H1 (cell line): ENCODE measurements at regions not wholly inside any gene's neighbourhood (a gene's known extent, or its start where the extent isn't known, plus 50 kb on each side); places are given as distances from the start of the nearest gene placed in this dataset.

Experiments
- CTCF ChIA-PET: fragments of 300-600 bp; sonication (Branson Sonifier 250); formaldehyde crosslinking; loops from one replicate; lab custom pipeline; 2021; ENCODE audit not compliant: partially characterized antibody; lab: Charles Lee
- POLR2A ChIA-PET: fragments of 300-600 bp; sonication (Branson Sonifier 250); formaldehyde crosslinking; loops from one replicate; lab custom pipeline; 2021; ENCODE audit warnings: inconsistent platforms; ENCODE audit not compliant: partially characterized antibody; lab: Charles Lee
- DNase-seq, 2 experiments: peaks; one replicate each; pipeline versions ENCODE4 v3.0.0 to v3.0.0-alpha.2; 2010 to 2022; ENCODE audit warnings: low spot score in 2 of 2, low read depth in 1 of 2, mixed read lengths in 1 of 2
- FAIRE-seq: peaks from 2 replicates; lab custom pipeline; 2011; peaks lifted over from hg19 to GRCh38; lab: Jason Lieb, UNC
- H2AFZ ChIP-seq: 2 replicates; pipeline ENCODE4 v1.8.1; 2012; ENCODE audit warnings: low read length, inconsistent platforms
- H2AK5ac ChIP-seq: 2 replicates; pipeline ENCODE4 v1.6.1; 2013; ENCODE audit warnings: low read depth, low read length
- H2BK120ac ChIP-seq: replicated peaks from 2 replicates; pipeline ENCODE3; 2013; ENCODE audit warnings: low read depth, low read length, inconsistent platforms
- H2BK12ac ChIP-seq: 2 replicates; pipeline ENCODE4 v1.6.1; 2013; ENCODE audit warnings: low read depth, low read length
- H2BK15ac ChIP-seq: 2 replicates; pipeline ENCODE4 v1.6.1; 2013; ENCODE audit warnings: low read length
- H2BK20ac ChIP-seq: 2 replicates; pipeline ENCODE4 v1.6.1; 2013; ENCODE audit warnings: low read length
- H2BK5ac ChIP-seq: 2 replicates; pipeline ENCODE4 v1.6.1; 2013; ENCODE audit warnings: low read depth, low read length
- H3K14ac ChIP-seq: 2 replicates; pipeline ENCODE4 v1.6.1; 2013; ENCODE audit warnings: inconsistent platforms; ENCODE audit not compliant: insufficient read length
- H3K18ac ChIP-seq: 2 replicates; pipeline ENCODE4 v1.6.1; 2013; ENCODE audit warnings: low read length; ENCODE audit errors: extremely low read depth
- H3K23ac ChIP-seq: 2 replicates; pipeline ENCODE4 v1.6.1; 2013; ENCODE audit warnings: inconsistent platforms; ENCODE audit not compliant: insufficient read length
- H3K23me2 ChIP-seq: 2 replicates; pipeline ENCODE4 v1.6.1; 2013; ENCODE audit warnings: low read depth, low read length
- H3K27ac ChIP-seq: 2 replicates; pipeline ENCODE4 v1.6.1; 2011; ENCODE audit warnings: low read depth, low read length, inconsistent platforms
- H3K27me3 ChIP-seq, 4 experiments: replicated peaks in 1 of 4; 1 replicate in 1 of 4; 2 replicates in 3 of 4; pipeline versions ENCODE4 v1.6.1 to v1.8.1; 2011 to 2013; ENCODE audit warnings: low read length in 3 of 4, mild to moderate bottlenecking in 3 of 4, inconsistent platforms in 2 of 4, mixed read lengths in 2 of 4, moderate library complexity in 1 of 4; ENCODE audit not compliant: control insufficient read depth in 3 of 4, insufficient read depth in 3 of 4; ENCODE audit errors: extremely low read depth in 1 of 4
- H3K36me3 ChIP-seq, 4 experiments: 2 replicates each; pipeline versions ENCODE4 v1.6.1 to v1.8.1; 2011 to 2013; ENCODE audit warnings: mild to moderate bottlenecking in 4 of 4, low read length in 3 of 4, moderate library complexity in 2 of 4, control low read depth in 1 of 4, inconsistent platforms in 1 of 4; ENCODE audit not compliant: insufficient read depth in 4 of 4, control insufficient read depth in 2 of 4
- H3K4ac ChIP-seq: replicated peaks from 2 replicates; pipeline ENCODE3; 2013; ENCODE audit warnings: low read length, low read depth, mixed read lengths, inconsistent platforms; ENCODE audit not compliant: insufficient read length
- H3K4me1 ChIP-seq, 4 experiments: replicated peaks in 1 of 4; 1 replicate in 1 of 4; 2 replicates in 3 of 4; pipeline versions ENCODE4 v1.6.1 to v1.8.1; 2011 to 2013; ENCODE audit warnings: low read length in 3 of 4, inconsistent platforms in 2 of 4, mixed read lengths in 1 of 4; ENCODE audit not compliant: insufficient read depth in 4 of 4, control insufficient read depth in 3 of 4
- H3K4me2 ChIP-seq, 2 experiments: 2 replicates each; pipeline versions ENCODE4 v1.6.1 to v1.8.1; 2011 to 2013; ENCODE audit warnings: low read depth in 2 of 2, low read length in 2 of 2, control low read depth in 1 of 2, inconsistent platforms in 1 of 2, mild to moderate bottlenecking in 1 of 2; ENCODE audit not compliant: insufficient read depth in 1 of 2
- H3K4me3 ChIP-seq, 4 experiments: fragments of 200-600, 300-600 bp in 1 of 4; sonication (generic), shearing (Covaris generic), sonication (Bioruptor Twin) in 1 of 4; 2 replicates each; pipeline versions ENCODE4 v1.5.1 to v1.8.1; 2011 to 2016; ENCODE audit warnings: low read length in 4 of 4, low read depth in 3 of 4, control low read depth in 2 of 4, inconsistent platforms in 2 of 4, mild to moderate bottlenecking in 2 of 4, mixed read lengths in 1 of 4, moderate library complexity in 1 of 4; ENCODE audit not compliant: insufficient read depth in 2 of 4; ENCODE audit errors: extremely low read depth in 1 of 4
- H3K56ac ChIP-seq: replicated peaks from 2 replicates; pipeline ENCODE3; 2013; ENCODE audit warnings: low read depth, mild to moderate bottlenecking, mixed read lengths, low read length, inconsistent platforms; ENCODE audit not compliant: insufficient read length
- H3K79me1 ChIP-seq: 2 replicates; pipeline ENCODE4 v1.6.1; 2013; ENCODE audit warnings: low read depth, low read length, control low read depth
- H3K79me2 ChIP-seq, 2 experiments: 2 replicates each; pipeline versions ENCODE4 v1.6.1 to v1.8.1; 2012 to 2013; ENCODE audit warnings: low read length in 2 of 2, mild to moderate bottlenecking in 2 of 2, inconsistent platforms in 1 of 2; ENCODE audit not compliant: insufficient read depth in 2 of 2, control insufficient read depth in 1 of 2
- H3K9ac ChIP-seq, 4 experiments: replicated peaks in 1 of 4; 1 replicate in 1 of 4; 2 replicates in 3 of 4; pipeline versions ENCODE4 v1.6.1 to v1.8.1; 2011 to 2013; ENCODE audit warnings: low read depth in 3 of 4, low read length in 3 of 4, control low read depth in 2 of 4, mild to moderate bottlenecking in 2 of 4, moderate library complexity in 2 of 4, inconsistent platforms in 1 of 4; ENCODE audit errors: extremely low read depth in 1 of 4
- H3K9me3 ChIP-seq, 2 experiments: 2 replicates each; pipeline versions ENCODE4 v1.6.1 to v1.8.1; 2012 to 2013; ENCODE audit warnings: mild to moderate bottlenecking in 2 of 2, moderate library complexity in 2 of 2, control low read depth in 1 of 2, inconsistent platforms in 1 of 2, low read depth in 1 of 2, low read length in 1 of 2, mixed read lengths in 1 of 2; ENCODE audit not compliant: insufficient read depth in 2 of 2
- H4K20me1 ChIP-seq, 2 experiments: replicated peaks in 1 of 2; 2 replicates each; pipeline versions ENCODE3 to v1.8.1; 2011 to 2013; ENCODE audit warnings: inconsistent platforms in 2 of 2, low read length in 2 of 2, mild to moderate bottlenecking in 1 of 2; ENCODE audit not compliant: insufficient read depth in 2 of 2, control insufficient read depth in 1 of 2
- H4K5ac ChIP-seq: 2 replicates; pipeline ENCODE4 v1.6.1; 2013; ENCODE audit warnings: low read length, low read depth, mixed read lengths, inconsistent platforms; ENCODE audit not compliant: insufficient read length
- H4K8ac ChIP-seq: 2 replicates; pipeline ENCODE4 v1.8.0; 2013; ENCODE audit warnings: mild to moderate bottlenecking, moderate library complexity, low read length, inconsistent platforms; ENCODE audit not compliant: insufficient read depth; ENCODE audit errors: extremely low read depth
- H4K91ac ChIP-seq: replicated peaks from 2 replicates; pipeline ENCODE3; 2013; ENCODE audit warnings: low read length, mixed read lengths, inconsistent platforms; ENCODE audit not compliant: insufficient read length
- ATF3 ChIP-seq: IDR thresholded peaks from 2 replicates; pipeline ENCODE4 v1.6.1; 2011; ENCODE audit warnings: low read depth, mild to moderate bottlenecking, low read length; ENCODE audit not compliant: insufficient read depth
- EP300 ChIP-seq, 2 experiments: IDR thresholded peaks; 1 replicate in 1 of 2; 2 replicates in 1 of 2; pipeline ENCODE4 v1.6.1; 2011 to 2012; ENCODE audit warnings: low read depth in 2 of 2, low read length in 2 of 2, mild to moderate bottlenecking in 2 of 2, borderline replicate concordance in 1 of 2, inconsistent platforms in 1 of 2, moderate library complexity in 1 of 2
- KDM5A ChIP-seq: fragments of 200-600 bp; IDR thresholded peaks from 2 replicates; pipeline ENCODE4 v1.7.1; 2012; ENCODE audit warnings: mild to moderate bottlenecking, low read length, inconsistent platforms, mixed read lengths
- NRF1 ChIP-seq: IDR thresholded peaks from 2 replicates; pipeline ENCODE4 v1.6.1; 2011; ENCODE audit warnings: mild to moderate bottlenecking, low read depth, low read length, improper control_type of control experiment
- PHF8 ChIP-seq: fragments of 200-600 bp; sonication (generic); conservative IDR thresholded peaks from 2 replicates; pipeline ENCODE4 v1.7.1; 2012; ENCODE audit warnings: low read depth, mild to moderate bottlenecking, inconsistent platforms, low read length, moderate library complexity
- POLR2A ChIP-seq, 2 experiments: IDR thresholded peaks; 1 replicate in 1 of 2; 2 replicates in 1 of 2; pipeline ENCODE4 v1.6.1; 2011; ENCODE audit warnings: low read depth in 2 of 2, low read length in 2 of 2, mild to moderate bottlenecking in 2 of 2; ENCODE audit errors: control extremely low read depth in 1 of 2
- POLR2AphosphoS5 ChIP-seq: IDR thresholded peaks from 2 replicates; pipeline ENCODE4 v1.6.1; 2011; ENCODE audit warnings: low read depth, low read length
- POU5F1 ChIP-seq: IDR thresholded peaks from 2 replicates; pipeline ENCODE4 v1.6.1; 2011; ENCODE audit warnings: low read depth, mild to moderate bottlenecking, low read length, moderate library complexity
- RFX5 ChIP-seq: IDR thresholded peaks from 2 replicates; pipeline ENCODE4 v1.6.1; 2011; ENCODE audit warnings: low read depth, low read length, improper control_type of control experiment, borderline replicate concordance
- RNF2 ChIP-seq: fragments of 200-900, 300-1000 bp; sonication (generic); IDR thresholded peaks from 2 replicates; pipeline ENCODE4 v1.7.1; 2016; ENCODE audit warnings: borderline replicate concordance, low read depth, mild to moderate bottlenecking, antibody characterized with exemption, low read length; ENCODE audit not compliant: poor library complexity, severe bottlenecking; ENCODE audit errors: missing control alignments
- RXRA ChIP-seq: IDR thresholded peaks from 2 replicates; pipeline ENCODE4 v1.6.1; 2011; ENCODE audit warnings: low read depth, mild to moderate bottlenecking, low read length, moderate library complexity; ENCODE audit not compliant: insufficient read depth
- SIN3A ChIP-seq, 2 experiments: IDR thresholded peaks in 1 of 2; conservative IDR thresholded peaks in 1 of 2; 2 replicates each; pipeline ENCODE4 v1.6.1; 2011 to 2012; ENCODE audit warnings: low read length in 2 of 2, improper control_type of control experiment in 1 of 2, low read depth in 1 of 2, mild to moderate bottlenecking in 1 of 2
- SP4 ChIP-seq: IDR thresholded peaks from 2 replicates; pipeline ENCODE4 v1.6.1; 2012; ENCODE audit warnings: low read length, inconsistent platforms
- WGBS, 2 experiments: shearing (Covaris generic) in 1 of 2; methylation state at CpG; one replicate each; pipeline versions ENCODE4 v1.1.6 to v1.1.7; 2013 to 2015; ENCODE audit warnings: low lambda C conversion rate in 2 of 2, mixed read lengths in 2 of 2, inconsistent platforms in 1 of 2, low coverage in 1 of 2, missing lambda C conversion rate in 1 of 2; ENCODE audit not compliant: insufficient replicate concordance in 2 of 2, insufficient coverage in 1 of 2, insufficient read length in 1 of 2; ENCODE audit errors: extremely low coverage in 1 of 2, missing lambda C conversion rate in 1 of 2; 5-methylcytosine and 5-hydroxymethylcytosine counted together

- H3K18ac ChIP-seq = peak overlapping the region; percentile 32; the same call in 1 of the 2 replicates
- WGBS, 2 experiments = 68% methylated on average over 8 of the region's 8 CpGs; no CpG with 5 or more reads in 1 of the 2 experiments
- H4K5ac ChIP-seq = no peak overlapping the region
- no peak overlapping the region for H2BK20ac ChIP-seq
- no peaks in the 10 kb centered on the region for H3K36me3 ChIP-seq
- H3K4me1 ChIP-seq = peaks cover 3 to 16% (median 12%) of the 10 kb centered on the region in 4 experiments
- H3K56ac ChIP-seq = no peak overlapping the region
- H3K27me3 ChIP-seq = no peaks in the 10 kb centered on the region; a peak in 1 of 7 replicates
- H2AK5ac ChIP-seq = no peak overlapping the region
- no peaks in the 10 kb centered on the region for H3K79me1 ChIP-seq
- H2BK12ac ChIP-seq = no peak overlapping the region; the same call in 1 of the 2 replicates
- no peaks in the 10 kb centered on the region for H4K20me1 ChIP-seq
- H2BK120ac ChIP-seq = no peak overlapping the region
- no peak overlapping the region for H3K4ac ChIP-seq
- H4K91ac ChIP-seq = peak overlapping the region; percentile 81
- no peaks in the 10 kb centered on the region; the same call in 1 of the 2 replicates for H3K23me2 ChIP-seq
- no peak overlapping the region for H3K4me3 ChIP-seq
- H4K8ac ChIP-seq = peak overlapping the region; percentile 82; the same call in 1 of the 2 replicates
- no peak overlapping the region for H2BK15ac ChIP-seq
- H3K14ac ChIP-seq = no peak overlapping the region
- POLR2A ChIA-PET = interaction anchor here (1.3 to 1.6 kb wide), 4 partner anchors 14 to 313 kb away, joined by 4 to 9 read pairs (median 4); no protein-coding TSS in a partner anchor
- no peak overlapping the region for H3K23ac ChIP-seq
- peak overlapping the region in 1 of 2 experiments; percentile 68; a peak in 1 of 4 replicates for H3K4me2 ChIP-seq
- no peaks in the 10 kb centered on the region for H3K79me2 ChIP-seq
- no peak overlapping the region for H2BK5ac ChIP-seq
- DNase-seq = no peak
- H2AFZ ChIP-seq = peak overlapping the region; percentile 72; the same call in 1 of the 2 replicates
- no peaks in the 10 kb centered on the region for H3K9me3 ChIP-seq
- no peak overlapping the region for H3K9ac ChIP-seq
- H3K27ac ChIP-seq = no peak overlapping the region
- CTCF ChIA-PET = interaction anchor here (0.7 to 7.2 kb wide), 12 partner anchors 10 to 312 kb away, joined by 3 to 40 read pairs (median 4); no protein-coding TSS in a partner anchor
- FAIRE-seq = no peak
- TF ChIP-seq RXRA (no peak), POLR2AphosphoS5 (no peak), KDM5A (no peak), POLR2A (IDR thresholded peaks at IDR 0.05; ENCODE audit: control extremely low read depth in 1 of 2, low read depth in 2 of 2, low read length in 2 of 2) (no peak), POU5F1 (no peak), NRF1 (no peak), PHF8 (no peak), RFX5 (no peak), RNF2 (no peak), SIN3A (conservative IDR thresholded peaks at IDR 0.05 in 1 of 2, IDR thresholded peaks at IDR 0.05 in 1 of 2; ENCODE audit: low read depth in 1 of 2, low read length in 2 of 2) (no peak), SP4 (no peak), ATF3 (no peak), EP300 (IDR thresholded peaks at IDR 0.05; ENCODE audit: borderline replicate concordance in 1 of 2, low read depth in 2 of 2, low read length in 2 of 2) (no peak)
Measured at GRCh38 chr3:188051801-188052168, 102.2 kb upstream of the LPP start.
